Muscle layer of duodenum (tissue), 2 donors: ENCODE measurements at regions not wholly inside any gene's neighbourhood (a gene's known extent, or its start where the extent isn't known, plus 50 kb on each side); places are given as distances from the start of the nearest gene placed in this dataset.

Source experiments
- H3K27ac ChIP-seq: one replicate; pipeline ENCODE4 v1.7.0; 2013; ENCODE audit warnings: mild to moderate bottlenecking, low read length
- H3K27me3 ChIP-seq: one replicate; pipeline ENCODE4 v1.7.0; 2013; ENCODE audit warnings: low read depth, mild to moderate bottlenecking, control low read depth, low read length
- H3K36me3 ChIP-seq, 2 donors: one replicate each; pipeline ENCODE4 v1.7.0; 2013; ENCODE audit warnings: low read length in 2 of 2, control low read depth in 1 of 2, mild to moderate bottlenecking in 1 of 2; ENCODE audit not compliant: insufficient read depth in 2 of 2, control insufficient read depth in 1 of 2
- H3K4me1 ChIP-seq, 2 donors: one replicate each; pipeline ENCODE4 v1.7.0; 2013; ENCODE audit warnings: low read length in 2 of 2, mild to moderate bottlenecking in 2 of 2, control low read depth in 1 of 2, moderate library complexity in 1 of 2; ENCODE audit not compliant: insufficient read depth in 2 of 2, control insufficient read depth in 1 of 2
- H3K4me3 ChIP-seq, 2 donors: one replicate each; pipeline ENCODE4 v1.7.0; 2013; ENCODE audit warnings: low read length in 2 of 2, low read depth in 1 of 2, mild to moderate bottlenecking in 1 of 2
- H3K9me3 ChIP-seq, 2 donors: one replicate each; pipeline ENCODE4 v1.7.0; 2013; ENCODE audit warnings: low read length in 2 of 2, control low read depth in 1 of 2, mild to moderate bottlenecking in 1 of 2; ENCODE audit not compliant: control insufficient read depth in 1 of 2
- donor health status: healthy.

GRCh38 chr6:2449572-2449940 is 204.2 kb upstream of the GMDS start:
- H3K4me3 ChIP-seq = no peak overlapping the region
- H3K27ac ChIP-seq = no peak overlapping the region
- no peaks in the 10 kb centered on the region for H3K9me3 ChIP-seq
- no peaks in the 10 kb centered on the region for H3K4me1 ChIP-seq
- no peaks in the 10 kb centered on the region for H3K36me3 ChIP-seq
- H3K27me3 ChIP-seq = no peaks in the 10 kb centered on the region

GRCh38 chr6:2448826-2449571 is 203.6 kb upstream of the GMDS start:
- no peaks in the 10 kb centered on the region for H3K27me3 ChIP-seq
- peaks cover 0 to 3% of the 10 kb centered on the region in 2 donors for H3K36me3 ChIP-seq
- no peak overlapping the region for H3K27ac ChIP-seq
- H3K4me3 ChIP-seq = no peak overlapping the region
- no peaks in the 10 kb centered on the region for H3K9me3 ChIP-seq
- no peaks in the 10 kb centered on the region for H3K4me1 ChIP-seq

GRCh38 chr6:2447931-2448330 is 202.5 kb upstream of the GMDS start:
- H3K27me3 ChIP-seq = no peaks in the 10 kb centered on the region

GRCh38 chr6:2447318-2447920 is 202.0 kb upstream of the GMDS start:
- Histone ChIP-seq H3K4me3 (no peak overlapping the region), H3K27me3 (no peaks in the 10 kb centered on the region), H3K27ac (no peak overlapping the region), H3K36me3 (peaks cover 0 to 5% of the 10 kb centered on the region in 2 donors), H3K4me1 (no peaks in the 10 kb centered on the region), H3K9me3 (no peaks in the 10 kb centered on the region)

More at GRCh38 chr6:2447931-2448330, 202.5 kb upstream of the GMDS start:
- H3K9me3 ChIP-seq = no peaks in the 10 kb centered on the region
- H3K4me3 ChIP-seq = no peak overlapping the region
- no peaks in the 10 kb centered on the region for H3K4me1 ChIP-seq
- peaks cover 0 to 5% of the 10 kb centered on the region in 2 donors for H3K36me3 ChIP-seq
- H3K27ac ChIP-seq = no peak overlapping the region

GRCh38 chr6:2441601-2442475 is 196.4 kb upstream of the GMDS start:
- Histone ChIP-seq H3K9me3 (no peaks in the 10 kb centered on the region), H3K4me3 (no peak overlapping the region), H3K27ac (no peak overlapping the region), H3K36me3 (peaks cover 0 to 5% of the 10 kb centered on the region in 2 donors), H3K27me3 (no peaks in the 10 kb centered on the region), H3K4me1 (no peaks in the 10 kb centered on the region)

GRCh38 chr6:2440516-2440915 is 195.1 kb upstream of the GMDS start:
- Histone ChIP-seq H3K36me3 (peaks cover 0 to 5% of the 10 kb centered on the region in 2 donors), H3K4me3 (no peak overlapping the region), H3K9me3 (no peaks in the 10 kb centered on the region), H3K4me1 (no peaks in the 10 kb centered on the region), H3K27ac (no peak overlapping the region), H3K27me3 (no peaks in the 10 kb centered on the region)

- Histone ChIP-seq H3K9me3 (no peaks in the 10 kb centered on the region), H3K36me3 (peaks cover 0 to 5% of the 10 kb centered on the region in 2 donors), H3K4me3 (no peak overlapping the region), H3K4me1 (no peaks in the 10 kb centered on the region), H3K27ac (no peak overlapping the region), H3K27me3 (no peaks in the 10 kb centered on the region)
Observed at GRCh38 chr6:2439632-2440031, 194.2 kb upstream of the GMDS start.

- peaks cover 0 to 3% of the 10 kb centered on the region in 2 donors for H3K36me3 ChIP-seq
- no peak overlapping the region for H3K27ac ChIP-seq
- H3K27me3 ChIP-seq = no peaks in the 10 kb centered on the region
- no peak overlapping the region for H3K4me3 ChIP-seq
- H3K9me3 ChIP-seq = no peaks in the 10 kb centered on the region
- no peaks in the 10 kb centered on the region for H3K4me1 ChIP-seq
Observed at GRCh38 chr6:2439082-2439481, 193.7 kb upstream of the GMDS start.

- Histone ChIP-seq H3K9me3 (no peaks in the 10 kb centered on the region), H3K27ac (no peak overlapping the region), H3K4me1 (no peaks in the 10 kb centered on the region), H3K27me3 (no peaks in the 10 kb centered on the region), H3K36me3 (no peaks in the 10 kb centered on the region), H3K4me3 (no peak overlapping the region)
Observed at GRCh38 chr6:2436410-2437154, 191.2 kb upstream of the GMDS start.

- Histone ChIP-seq H3K4me3 (no peak overlapping the region), H3K4me1 (no peaks in the 10 kb centered on the region), H3K9me3 (no peaks in the 10 kb centered on the region)
Observed at GRCh38 chr6:2435323-2435722, 189.9 kb upstream of the GMDS start.

GRCh38 chr6:2434912-2435311 is 189.5 kb upstream of the GMDS start:
- H3K4me1 ChIP-seq = no peaks in the 10 kb centered on the region
- no peaks in the 10 kb centered on the region for H3K27me3 ChIP-seq
- no peaks in the 10 kb centered on the region for H3K36me3 ChIP-seq
- no peak overlapping the region for H3K27ac ChIP-seq
- H3K9me3 ChIP-seq = no peaks in the 10 kb centered on the region
- no peak overlapping the region for H3K4me3 ChIP-seq

More at GRCh38 chr6:2435323-2435722, 189.9 kb upstream of the GMDS start:
- H3K36me3 ChIP-seq = no peaks in the 10 kb centered on the region
- H3K27me3 ChIP-seq = no peaks in the 10 kb centered on the region
- H3K27ac ChIP-seq = no peak overlapping the region
